T-helper 17 cell (primary cell): ENCODE measurements at regions not wholly inside any gene's neighbourhood (a gene's known extent, or its start where the extent isn't known, plus 50 kb on each side); places are given as distances from the start of the nearest gene placed in this dataset.
A peak's percentile ranks its signal among the peaks of the same experiment; 100 is the strongest.

ENCODE experiments used
- ATAC-seq: fragments of 150-1000 bp; cut with Tn5 transposase; 2 replicates; pipeline ENCODE4 v1.10.0; 2021; ENCODE audit warnings: mild to moderate bottlenecking, moderate library complexity
- DNase-seq, 3 donors: peaks; one replicate each; pipeline versions ENCODE4 v3.0.0 to v3.0.0-alpha.2; 2020 to 2021
- H3K9me3 ChIP-seq: one replicate; pipeline ENCODE4 v1.7.0; 2013; ENCODE audit warnings: low read length, mild to moderate bottlenecking; ENCODE audit not compliant: control insufficient read depth, poor library complexity, severe bottlenecking
- H3K27ac Mint-ChIP-seq: one replicate; pipeline ENCODE4 v1.8.0; 2022; ENCODE audit warnings: mild to moderate bottlenecking, moderate library complexity, mixed read lengths
- H3K27me3 Mint-ChIP-seq: one replicate; pipeline ENCODE4 v1.8.0; 2022; ENCODE audit warnings: mixed read lengths
- H3K36me3 Mint-ChIP-seq: one replicate; pipeline ENCODE4 v1.8.0; 2022; ENCODE audit warnings: low read depth, mixed read lengths
- H3K4me1 Mint-ChIP-seq: one replicate; pipeline ENCODE4 v1.8.0; 2022; ENCODE audit warnings: mild to moderate bottlenecking, mixed read lengths
- H3K4me3 Mint-ChIP-seq: one replicate; pipeline ENCODE4 v1.8.0; 2022; ENCODE audit warnings: mild to moderate bottlenecking, moderate library complexity, mixed read lengths

- Mint-ChIP-seq H3K4me3 (peak overlapping the region; percentile 65), H3K36me3 (peaks cover 9% of the 10 kb centered on the region), H3K27ac (peak overlapping the region; percentile 30), H3K4me1 (peaks cover 19% of the 10 kb centered on the region), H3K27me3 (peaks cover 53% of the 10 kb centered on the region)
- DNase-seq (no peak), ATAC-seq (peak; percentile 76)
- no peaks in the 10 kb centered on the region for H3K9me3 ChIP-seq
Observed at GRCh38 chr7:25968205-25968993, 183.6 kb upstream of the NFE2L3 start.

GRCh38 chr7:25970356-25970755 lies 181.6 kb upstream of the NFE2L3 start:
- Mint-ChIP-seq H3K27me3 (peaks cover 39% of the 10 kb centered on the region), H3K27ac (no peak overlapping the region), H3K4me1 (peaks cover 19% of the 10 kb centered on the region), H3K4me3 (no peak overlapping the region), H3K36me3 (peaks cover 7% of the 10 kb centered on the region)
- DNase-seq (no peak), ATAC-seq (no peak)
- H3K9me3 ChIP-seq: no peaks in the 10 kb centered on the region

- Mint-ChIP-seq H3K27ac (no peak overlapping the region), H3K36me3 (peaks cover 7% of the 10 kb centered on the region), H3K27me3 (peaks cover 33% of the 10 kb centered on the region), H3K4me1 (peaks cover 19% of the 10 kb centered on the region), H3K4me3 (no peak overlapping the region)
- ATAC-seq (no peak), DNase-seq (no peak)
- H3K9me3 ChIP-seq: no peaks in the 10 kb centered on the region
Observed at GRCh38 chr7:25970911-25971310, 181.1 kb upstream of the NFE2L3 start.

- peaks cover 7% of the 10 kb centered on the region for H3K27me3 Mint-ChIP-seq
- no peaks in the 10 kb centered on the region for H3K4me1 Mint-ChIP-seq
- H3K36me3 Mint-ChIP-seq: peaks cover 2% of the 10 kb centered on the region
- no peak overlapping the region for H3K4me3 Mint-ChIP-seq
- DNase-seq (no peak), ATAC-seq (no peak)
- H3K27ac Mint-ChIP-seq: no peak overlapping the region
- H3K9me3 ChIP-seq: no peaks in the 10 kb centered on the region
Observed at GRCh38 chr7:25976630-25977029, 175.4 kb upstream of the NFE2L3 start.

- DNase-seq (no peak), ATAC-seq (no peak)
- H3K27ac Mint-ChIP-seq: no peak overlapping the region
- no peaks in the 10 kb centered on the region for H3K9me3 ChIP-seq
- H3K4me1 Mint-ChIP-seq: no peaks in the 10 kb centered on the region
- H3K27me3 Mint-ChIP-seq: peaks cover 13% of the 10 kb centered on the region
- no peak overlapping the region for H3K4me3 Mint-ChIP-seq
- H3K36me3 Mint-ChIP-seq: peaks cover 2% of the 10 kb centered on the region
Observed at GRCh38 chr7:25978466-25978865, 173.5 kb upstream of the NFE2L3 start.

- H3K27ac Mint-ChIP-seq: no peak overlapping the region
- no peaks in the 10 kb centered on the region for H3K4me1 Mint-ChIP-seq
- DNase-seq: no peak
- no peak for ATAC-seq
- H3K27me3 Mint-ChIP-seq: peaks cover 18% of the 10 kb centered on the region
- peaks cover 4% of the 10 kb centered on the region for H3K36me3 Mint-ChIP-seq
- H3K9me3 ChIP-seq: no peaks in the 10 kb centered on the region
- H3K4me3 Mint-ChIP-seq: no peak overlapping the region
Observed at GRCh38 chr7:25979605-25980004, 172.4 kb upstream of the NFE2L3 start.

- H3K9me3 ChIP-seq: no peaks in the 10 kb centered on the region
- Mint-ChIP-seq H3K27ac (no peak overlapping the region), H3K36me3 (peaks cover 4% of the 10 kb centered on the region), H3K4me1 (no peaks in the 10 kb centered on the region), H3K4me3 (no peak overlapping the region), H3K27me3 (peaks cover 32% of the 10 kb centered on the region)
- ATAC-seq (no peak), DNase-seq (no peak)
Observed at GRCh38 chr7:25982684-25983083, 169.3 kb upstream of the NFE2L3 start.

GRCh38 chr7:25985196-25985595 lies 166.8 kb upstream of the NFE2L3 start:
- Mint-ChIP-seq H3K36me3 (peaks cover 4% of the 10 kb centered on the region), H3K4me1 (no peaks in the 10 kb centered on the region), H3K27me3 (peaks cover 51% of the 10 kb centered on the region), H3K4me3 (no peak overlapping the region), H3K27ac (no peak overlapping the region)
- H3K9me3 ChIP-seq: no peaks in the 10 kb centered on the region
- no peak for ATAC-seq
- no peak for DNase-seq

GRCh38 chr7:25988640-25989039 lies 163.4 kb upstream of the NFE2L3 start:
- no peak overlapping the region for H3K27ac Mint-ChIP-seq

GRCh38 chr7:25989140-25989705 lies 162.8 kb upstream of the NFE2L3 start:
- H3K9me3 ChIP-seq: no peaks in the 10 kb centered on the region
- Mint-ChIP-seq H3K27ac (no peak overlapping the region), H3K27me3 (peaks cover 52% of the 10 kb centered on the region), H3K36me3 (peaks cover 5% of the 10 kb centered on the region), H3K4me1 (no peaks in the 10 kb centered on the region), H3K4me3 (no peak overlapping the region)
- ATAC-seq (no peak), DNase-seq (no peak)

More at GRCh38 chr7:25988640-25989039, 163.4 kb upstream of the NFE2L3 start:
- peaks cover 6% of the 10 kb centered on the region for H3K36me3 Mint-ChIP-seq
- DNase-seq: no peak
- H3K4me1 Mint-ChIP-seq: no peaks in the 10 kb centered on the region
- H3K9me3 ChIP-seq: no peaks in the 10 kb centered on the region
- ATAC-seq: no peak
- peaks cover 52% of the 10 kb centered on the region for H3K27me3 Mint-ChIP-seq
- H3K4me3 Mint-ChIP-seq: no peak overlapping the region

GRCh38 chr7:25994433-25994994 lies 157.5 kb upstream of the NFE2L3 start:
- H3K27ac Mint-ChIP-seq: no peak overlapping the region
- peaks cover 5% of the 10 kb centered on the region for H3K36me3 Mint-ChIP-seq
- no peak overlapping the region for H3K4me3 Mint-ChIP-seq
- no peak for DNase-seq
- no peak for ATAC-seq
- H3K4me1 Mint-ChIP-seq: no peaks in the 10 kb centered on the region
- H3K9me3 ChIP-seq: no peaks in the 10 kb centered on the region
- H3K27me3 Mint-ChIP-seq: peaks cover 67% of the 10 kb centered on the region

GRCh38 chr7:25995216-25995615 lies 156.8 kb upstream of the NFE2L3 start:
- Mint-ChIP-seq H3K27me3 (peaks cover 61% of the 10 kb centered on the region), H3K36me3 (peaks cover 5% of the 10 kb centered on the region), H3K27ac (no peak overlapping the region), H3K4me3 (no peak overlapping the region), H3K4me1 (no peaks in the 10 kb centered on the region)
- ATAC-seq: no peak
- no peaks in the 10 kb centered on the region for H3K9me3 ChIP-seq
- DNase-seq: no peak

- Mint-ChIP-seq H3K36me3 (peaks cover 5% of the 10 kb centered on the region), H3K27me3 (peaks cover 55% of the 10 kb centered on the region), H3K4me1 (no peaks in the 10 kb centered on the region), H3K27ac (no peak overlapping the region), H3K4me3 (no peak overlapping the region)
- DNase-seq (no peak), ATAC-seq (no peak)
- H3K9me3 ChIP-seq: no peaks in the 10 kb centered on the region
Observed at GRCh38 chr7:25996006-25996408, 156.0 kb upstream of the NFE2L3 start.

- Mint-ChIP-seq H3K4me3 (no peak overlapping the region), H3K36me3 (no peaks in the 10 kb centered on the region), H3K27ac (no peak overlapping the region), H3K4me1 (no peaks in the 10 kb centered on the region), H3K27me3 (peaks cover 67% of the 10 kb centered on the region)
- H3K9me3 ChIP-seq: no peaks in the 10 kb centered on the region
- ATAC-seq: no peak
- DNase-seq: no peak
Observed at GRCh38 chr7:25998499-25998898, 153.5 kb upstream of the NFE2L3 start.
